Progenitor cell of endocrine pancreas (in vitro differentiated cells): ENCODE measurements at regions not wholly inside any gene's neighbourhood (a gene's known extent, or its start where the extent isn't known, plus 50 kb on each side); places are given as distances from the start of the nearest gene placed in this dataset.
A peak's percentile ranks its signal among the peaks of the same experiment; 100 is the strongest.

Experiments
- DNase-seq: peaks from one replicate; pipeline ENCODE4 v3.0.0; 2021; ENCODE audit warnings: low spot score; ENCODE audit not compliant: unreplicated experiment
- H3K27ac Mint-ChIP-seq: 2 replicates; pipeline ENCODE4 v1.8.0; 2021; ENCODE audit warnings: mild to moderate bottlenecking, moderate library complexity, mixed read lengths
- H3K27me3 Mint-ChIP-seq: 2 replicates; pipeline ENCODE4 v1.8.0; 2021; ENCODE audit warnings: mixed read lengths
- H3K36me3 Mint-ChIP-seq: 2 replicates; pipeline ENCODE4 v1.8.0; 2022; ENCODE audit warnings: mixed read lengths; ENCODE audit not compliant: insufficient read depth
- H3K4me1 Mint-ChIP-seq: 2 replicates; pipeline ENCODE4 v1.8.0; 2021; ENCODE audit warnings: low read depth, mixed read lengths
- H3K4me3 Mint-ChIP-seq: 2 replicates; pipeline ENCODE4 v1.8.0; 2021; ENCODE audit warnings: low read depth, mild to moderate bottlenecking, moderate library complexity, mixed read lengths
- H3K9me3 Mint-ChIP-seq: 2 replicates; pipeline ENCODE4 v1.8.0; 2021; ENCODE audit warnings: low read depth, mixed read lengths
- CTCF ChIP-seq: fragments of 200-600 bp; sonication (generic); IDR thresholded peaks from one replicate; pipeline ENCODE4 v1.5.0; 2021; ENCODE audit warnings: antibody characterized with exemption, mild to moderate bottlenecking; ENCODE audit not compliant: unreplicated experiment

- no peak for TF ChIP-seq CTCF
- H3K4me3 Mint-ChIP-seq: no peak overlapping the region
- peaks cover 20% of the 10 kb centered on the region for H3K27me3 Mint-ChIP-seq
- no peaks in the 10 kb centered on the region for H3K9me3 Mint-ChIP-seq
- no peaks in the 10 kb centered on the region for H3K4me1 Mint-ChIP-seq
- DNase-seq: no peak
- H3K36me3 Mint-ChIP-seq: no peaks in the 10 kb centered on the region
- H3K27ac Mint-ChIP-seq: no peak overlapping the region
Observed at GRCh38 chr1:60857851-60858250, 224.5 kb upstream of the NFIA start.

- H3K36me3 Mint-ChIP-seq: no peaks in the 10 kb centered on the region
- H3K27ac Mint-ChIP-seq: no peak overlapping the region
- no peaks in the 10 kb centered on the region for H3K4me1 Mint-ChIP-seq
- no peak for DNase-seq
- H3K27me3 Mint-ChIP-seq: peaks cover 6% of the 10 kb centered on the region
- H3K9me3 Mint-ChIP-seq: peaks cover 7% of the 10 kb centered on the region
- no peak for TF ChIP-seq CTCF
- no peak overlapping the region for H3K4me3 Mint-ChIP-seq
Observed at GRCh38 chr1:60850084-60850483, 232.3 kb upstream of the NFIA start.

- TF ChIP-seq CTCF: no peak
- Mint-ChIP-seq H3K4me3 (no peak overlapping the region), H3K4me1 (no peaks in the 10 kb centered on the region), H3K9me3 (peaks cover 12% of the 10 kb centered on the region), H3K27ac (no peak overlapping the region), H3K36me3 (no peaks in the 10 kb centered on the region), H3K27me3 (peaks cover 3% of the 10 kb centered on the region)
- no peak for DNase-seq
Observed at GRCh38 chr1:60849401-60849800, 233.0 kb upstream of the NFIA start.

GRCh38 chr1:60848583-60849188 lies 233.7 kb upstream of the NFIA start:
- H3K27me3 Mint-ChIP-seq: peaks cover 3% of the 10 kb centered on the region
- DNase-seq: no peak
- peak; percentile 77 for TF ChIP-seq CTCF
- H3K27ac Mint-ChIP-seq: no peak overlapping the region
- no peaks in the 10 kb centered on the region for H3K4me1 Mint-ChIP-seq
- H3K9me3 Mint-ChIP-seq: peaks cover 12% of the 10 kb centered on the region
- no peak overlapping the region for H3K4me3 Mint-ChIP-seq
- H3K36me3 Mint-ChIP-seq: no peaks in the 10 kb centered on the region

- Mint-ChIP-seq H3K36me3 (no peaks in the 10 kb centered on the region), H3K4me1 (no peaks in the 10 kb centered on the region), H3K27me3 (peaks cover 3% of the 10 kb centered on the region), H3K27ac (no peak overlapping the region), H3K4me3 (no peak overlapping the region), H3K9me3 (peaks cover 12% of the 10 kb centered on the region)
- TF ChIP-seq CTCF: no peak
- DNase-seq: no peak
Observed at GRCh38 chr1:60847855-60848582, 234.3 kb upstream of the NFIA start.
